NCI-H146 treated with DMSO at 0.1 percent for 48 hours (cell line): ENCODE measurements at regions not wholly inside any gene's neighbourhood (a gene's known extent, or its start where the extent isn't known, plus 50 kb on each side); places are given as distances from the start of the nearest gene placed in this dataset.

Experiments
- DNase-seq: peaks from one replicate; lab custom pipeline; 2025; ENCODE audit not compliant: unreplicated experiment; lab: John Stamatoyannopoulos, UW

GRCh38 chr4:19728773-19729172 is 522.9 kb upstream of the SLIT2 start:
- no peak for DNase-seq

- no peak for DNase-seq
These were observed 524.6 kb upstream of the SLIT2 start for GRCh38 chr4:19727141-19727540.

GRCh38 chr4:19725130-19725529 is 526.6 kb upstream of the SLIT2 start:
- DNase-seq = no peak

GRCh38 chr4:19722404-19722803 is 529.3 kb upstream of the SLIT2 start:
- DNase-seq = no peak

- no peak for DNase-seq
These were observed 530.1 kb upstream of the SLIT2 start for GRCh38 chr4:19721587-19721986.

- DNase-seq = no peak
These were observed 531.1 kb upstream of the SLIT2 start for GRCh38 chr4:19720610-19721009.

- no peak for DNase-seq
These were observed 531.5 kb upstream of the SLIT2 start for GRCh38 chr4:19720190-19720589.

- no peak for DNase-seq
These were observed 539.8 kb upstream of the SLIT2 start for GRCh38 chr4:19711871-19712270.

- DNase-seq = no peak
These were observed 543.8 kb upstream of the SLIT2 start for GRCh38 chr4:19707876-19708275.

- no peak for DNase-seq
These were observed 548.3 kb upstream of the SLIT2 start for GRCh38 chr4:19703391-19703790.

GRCh38 chr4:19700992-19701391 is 550.7 kb upstream of the SLIT2 start:
- no peak for DNase-seq

- DNase-seq = no peak
These were observed 552.7 kb upstream of the SLIT2 start for GRCh38 chr4:19698961-19699360.

GRCh38 chr4:19694812-19695211 is 556.9 kb upstream of the SLIT2 start:
- DNase-seq = no peak

- no peak for DNase-seq
These were observed 557.7 kb upstream of the SLIT2 start for GRCh38 chr4:19693936-19694570.

- no peak for DNase-seq
These were observed 562.2 kb upstream of the SLIT2 start for GRCh38 chr4:19689511-19689910.

GRCh38 chr4:19686456-19686855 is 565.2 kb upstream of the SLIT2 start:
- DNase-seq = no peak

- DNase-seq = no peak
These were observed 567.6 kb upstream of the SLIT2 start for GRCh38 chr4:19684084-19684483.

GRCh38 chr4:19683426-19683825 is 568.3 kb upstream of the SLIT2 start:
- DNase-seq = no peak

- no peak for DNase-seq
These were observed 574.5 kb upstream of the SLIT2 start for GRCh38 chr4:19677211-19677610.

GRCh38 chr4:19675172-19675811 is 576.4 kb upstream of the SLIT2 start:
- no peak for DNase-seq

GRCh38 chr4:19659101-19659500 is 592.6 kb upstream of the SLIT2 start:
- DNase-seq = no peak

GRCh38 chr4:19657856-19658255 is 593.8 kb upstream of the SLIT2 start:
- no peak for DNase-seq

- DNase-seq = no peak
These were observed 596.0 kb upstream of the SLIT2 start for GRCh38 chr4:19655666-19656065.
